HL-60 (cell line): ENCODE measurements at regions not wholly inside any gene's neighbourhood (a gene's known extent, or its start where the extent isn't known, plus 50 kb on each side); places are given as distances from the start of the nearest gene placed in this dataset.
"Not testable (repeated sequence)": the region's sequence is repeated elsewhere in the genome, so short reads cannot be mapped to it uniquely, and the experiment has no call there.

Experiments used
- DNase-seq, 2 experiments: peaks; one replicate each; pipeline ENCODE4 v3.0.0-alpha.2; 2010 to 2020; ENCODE audit warnings: low read depth in 1 of 2, low spot score in 1 of 2
- H3K27ac ChIP-seq: fragments of 250-450 bp; sonication (Bioruptor Pico); replicated peaks from 2 replicates; pipeline ENCODE4 v1.5.1; 2020; ENCODE audit warnings: mild to moderate bottlenecking, moderate library complexity
- H3K27me3 ChIP-seq: fragments of 250-450 bp; sonication (Bioruptor Pico); 2 replicates; pipeline ENCODE4 v1.5.1; 2021; ENCODE audit warnings: mild to moderate bottlenecking, moderate library complexity; ENCODE audit not compliant: insufficient read depth, poor library complexity, severe bottlenecking
- H3K4me3 ChIP-seq: replicated peaks from 2 replicates; pipeline ENCODE4 v1.5.1; 2011; ENCODE audit warnings: mild to moderate bottlenecking, control low read depth, low read length; ENCODE audit not compliant: insufficient read depth
- GABPA ChIP-seq: IDR thresholded peaks from 2 replicates; pipeline ENCODE4 v1.6.1; 2012; ENCODE audit warnings: low read depth
- POLR2AphosphoS5 ChIP-seq: IDR thresholded peaks from 2 replicates; pipeline ENCODE4 v1.6.1; 2012; ENCODE audit warnings: low read depth
- SPI1 ChIP-seq: IDR thresholded peaks from 2 replicates; pipeline ENCODE4 v1.6.1; 2012; ENCODE audit warnings: low read depth, mild to moderate bottlenecking, borderline replicate concordance
- TF ChIP-seq, protein P1 (sequence below): IDR thresholded peaks from one replicate; pipeline ENCODE4 v1.5.1; 2011; ENCODE audit warnings: low read length, control low read depth, inconsistent platforms; ENCODE audit not compliant: insufficient read depth
- TF ChIP-seq, protein P2 (sequence below): IDR thresholded peaks from 2 replicates; pipeline ENCODE4 v1.6.1; 2012; ENCODE audit warnings: low read depth; ENCODE audit not compliant: insufficient replicate concordance

GRCh38 chr7:6917258-6917657 lies 91.2 kb upstream of the CCZ1B start:
- Histone ChIP-seq H3K4me3 (no peak overlapping the region), H3K27ac (no peak overlapping the region), H3K27me3 (no peaks in the 10 kb centered on the region)
- no peak for DNase-seq
- TF ChIP-seq, protein P1, sequence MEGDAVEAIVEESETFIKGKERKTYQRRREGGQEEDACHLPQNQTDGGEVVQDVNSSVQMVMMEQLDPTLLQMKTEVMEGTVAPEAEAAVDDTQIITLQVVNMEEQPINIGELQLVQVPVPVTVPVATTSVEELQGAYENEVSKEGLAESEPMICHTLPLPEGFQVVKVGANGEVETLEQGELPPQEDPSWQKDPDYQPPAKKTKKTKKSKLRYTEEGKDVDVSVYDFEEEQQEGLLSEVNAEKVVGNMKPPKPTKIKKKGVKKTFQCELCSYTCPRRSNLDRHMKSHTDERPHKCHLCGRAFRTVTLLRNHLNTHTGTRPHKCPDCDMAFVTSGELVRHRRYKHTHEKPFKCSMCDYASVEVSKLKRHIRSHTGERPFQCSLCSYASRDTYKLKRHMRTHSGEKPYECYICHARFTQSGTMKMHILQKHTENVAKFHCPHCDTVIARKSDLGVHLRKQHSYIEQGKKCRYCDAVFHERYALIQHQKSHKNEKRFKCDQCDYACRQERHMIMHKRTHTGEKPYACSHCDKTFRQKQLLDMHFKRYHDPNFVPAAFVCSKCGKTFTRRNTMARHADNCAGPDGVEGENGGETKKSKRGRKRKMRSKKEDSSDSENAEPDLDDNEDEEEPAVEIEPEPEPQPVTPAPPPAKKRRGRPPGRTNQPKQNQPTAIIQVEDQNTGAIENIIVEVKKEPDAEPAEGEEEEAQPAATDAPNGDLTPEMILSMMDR: no peak
- TF ChIP-seq SPI1: no peak
- TF ChIP-seq GABPA: no peak
- TF ChIP-seq, protein P2, sequence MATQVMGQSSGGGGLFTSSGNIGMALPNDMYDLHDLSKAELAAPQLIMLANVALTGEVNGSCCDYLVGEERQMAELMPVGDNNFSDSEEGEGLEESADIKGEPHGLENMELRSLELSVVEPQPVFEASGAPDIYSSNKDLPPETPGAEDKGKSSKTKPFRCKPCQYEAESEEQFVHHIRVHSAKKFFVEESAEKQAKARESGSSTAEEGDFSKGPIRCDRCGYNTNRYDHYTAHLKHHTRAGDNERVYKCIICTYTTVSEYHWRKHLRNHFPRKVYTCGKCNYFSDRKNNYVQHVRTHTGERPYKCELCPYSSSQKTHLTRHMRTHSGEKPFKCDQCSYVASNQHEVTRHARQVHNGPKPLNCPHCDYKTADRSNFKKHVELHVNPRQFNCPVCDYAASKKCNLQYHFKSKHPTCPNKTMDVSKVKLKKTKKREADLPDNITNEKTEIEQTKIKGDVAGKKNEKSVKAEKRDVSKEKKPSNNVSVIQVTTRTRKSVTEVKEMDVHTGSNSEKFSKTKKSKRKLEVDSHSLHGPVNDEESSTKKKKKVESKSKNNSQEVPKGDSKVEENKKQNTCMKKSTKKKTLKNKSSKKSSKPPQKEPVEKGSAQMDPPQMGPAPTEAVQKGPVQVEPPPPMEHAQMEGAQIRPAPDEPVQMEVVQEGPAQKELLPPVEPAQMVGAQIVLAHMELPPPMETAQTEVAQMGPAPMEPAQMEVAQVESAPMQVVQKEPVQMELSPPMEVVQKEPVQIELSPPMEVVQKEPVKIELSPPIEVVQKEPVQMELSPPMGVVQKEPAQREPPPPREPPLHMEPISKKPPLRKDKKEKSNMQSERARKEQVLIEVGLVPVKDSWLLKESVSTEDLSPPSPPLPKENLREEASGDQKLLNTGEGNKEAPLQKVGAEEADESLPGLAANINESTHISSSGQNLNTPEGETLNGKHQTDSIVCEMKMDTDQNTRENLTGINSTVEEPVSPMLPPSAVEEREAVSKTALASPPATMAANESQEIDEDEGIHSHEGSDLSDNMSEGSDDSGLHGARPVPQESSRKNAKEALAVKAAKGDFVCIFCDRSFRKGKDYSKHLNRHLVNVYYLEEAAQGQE: no peak
- TF ChIP-seq POLR2AphosphoS5: no peak

- not testable (repeated sequence) for DNase-seq, H3K4me3 ChIP-seq, H3K27ac ChIP-seq, H3K27me3 ChIP-seq
Measured at GRCh38 chr7:6919169-6919568, 93.1 kb upstream of the CCZ1B start.

DNA sequence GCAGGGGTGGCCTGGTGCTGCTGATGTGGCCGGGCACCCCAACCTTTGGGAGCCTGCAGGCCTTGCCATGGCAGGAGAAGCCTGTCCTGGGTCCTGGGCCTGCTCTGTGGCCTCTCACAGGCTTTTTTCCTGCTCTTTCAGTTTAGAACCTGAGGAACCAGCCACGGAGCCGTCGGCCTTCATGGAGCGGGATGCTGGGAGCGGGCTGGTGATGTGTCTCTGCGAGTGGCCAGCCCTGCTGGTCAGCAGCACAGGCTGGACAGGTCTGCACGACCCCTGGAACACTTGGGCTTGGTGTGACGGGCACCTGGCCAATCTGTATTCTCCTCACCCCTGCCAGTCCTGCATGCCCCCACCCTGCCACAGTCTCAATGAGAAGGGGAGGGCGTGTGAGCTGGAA lies 98.4 kb upstream of the CCZ1B start:
- H3K4me3 ChIP-seq, H3K27me3 ChIP-seq, H3K27ac ChIP-seq, DNase-seq: not testable (repeated sequence)

- TF ChIP-seq POLR2AphosphoS5: peak; percentile 46; the same call in 1 of the 2 replicates
- peak; percentile 83 for TF ChIP-seq SPI1
- H3K27me3 ChIP-seq, H3K4me3 ChIP-seq: not testable (repeated sequence)
- peak in 1 of 2 experiments; percentile 84 for DNase-seq
- 0 out of 2 replicates have a peak overlapping the region, but pooled peaks have one; percentile 48 for H3K27ac ChIP-seq
Measured at GRCh38 chr7:6926193-6927174, 100.4 kb upstream of the CCZ1B start.

GRCh38 chr7:6927643-6928042 lies 101.6 kb upstream of the CCZ1B start:
- H3K27me3 ChIP-seq, H3K4me3 ChIP-seq, H3K27ac ChIP-seq, DNase-seq: not testable (repeated sequence)

DNA sequence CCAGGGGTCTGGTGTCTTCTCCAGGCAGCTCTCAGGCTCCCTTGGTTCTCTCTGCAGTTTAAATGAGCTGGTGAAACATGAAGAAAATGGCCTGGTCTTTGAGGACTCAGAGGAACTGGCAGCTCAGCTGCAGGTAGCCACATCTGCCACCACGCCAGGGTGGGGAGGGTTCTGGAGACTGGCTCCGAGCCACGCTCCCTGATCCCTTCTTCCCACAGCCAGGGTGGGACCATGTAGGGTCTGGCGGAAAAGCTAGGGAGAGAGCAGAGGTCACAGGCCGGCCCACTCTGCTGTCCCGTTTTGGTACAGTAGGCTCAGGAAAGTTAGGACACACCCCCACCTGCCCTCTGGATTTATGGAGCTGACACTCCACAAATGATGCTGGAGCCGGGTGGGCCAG lies 103.5 kb upstream of the CCZ1B start:
- H3K4me3 ChIP-seq, H3K27ac ChIP-seq, DNase-seq, H3K27me3 ChIP-seq: not testable (repeated sequence)

DNA sequence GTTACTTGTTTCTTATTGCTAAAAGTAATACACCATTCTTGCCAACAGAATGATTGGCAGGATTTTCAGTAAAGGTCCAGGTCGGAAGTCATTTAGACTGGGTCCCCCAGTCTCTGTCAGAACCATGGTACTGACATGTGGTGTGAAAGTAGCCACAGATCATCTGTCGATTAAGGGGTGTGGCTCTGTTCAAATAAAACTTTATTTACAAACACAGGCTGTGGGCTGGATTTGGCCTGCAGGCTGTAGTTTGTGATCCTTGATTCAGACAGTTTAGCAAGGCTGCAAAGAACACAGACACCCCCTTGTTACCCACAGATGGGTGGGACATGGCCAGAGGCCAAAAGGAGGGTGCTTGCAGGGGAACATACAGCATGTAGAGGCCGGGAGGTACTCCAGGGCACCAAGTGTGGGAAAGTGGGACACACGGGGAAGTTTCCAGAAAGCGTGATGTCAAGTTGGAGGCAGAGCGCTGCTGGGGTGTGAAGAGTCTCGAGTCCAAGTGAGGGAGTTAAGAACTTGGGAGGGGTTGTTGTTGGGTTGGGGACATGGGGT lies 104.1 kb upstream of the CCZ1B start:
- not testable (repeated sequence) for H3K4me3 ChIP-seq, H3K27ac ChIP-seq, DNase-seq, H3K27me3 ChIP-seq

DNA sequence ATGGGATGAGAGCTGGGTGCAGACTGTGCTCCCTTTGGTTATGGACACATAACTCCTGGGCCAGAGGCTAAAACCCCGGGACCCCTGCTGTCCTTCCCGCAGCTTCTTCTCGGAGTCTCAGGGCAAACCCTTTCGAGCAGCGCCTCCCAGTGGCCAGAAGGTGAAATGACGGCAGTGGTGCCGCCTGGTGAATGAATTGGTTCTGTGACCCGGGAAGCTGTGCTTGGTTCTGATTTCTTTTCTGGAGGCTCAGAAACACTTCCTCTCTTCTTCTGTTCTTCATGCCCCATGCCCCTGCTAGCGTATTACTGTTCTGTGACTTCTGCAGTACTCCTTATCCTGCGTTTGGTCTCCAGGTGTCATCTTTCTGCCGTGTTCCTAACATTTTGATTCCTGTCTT lies 104.7 kb upstream of the CCZ1B start:
- not testable (repeated sequence) for H3K27ac ChIP-seq, H3K27me3 ChIP-seq, H3K4me3 ChIP-seq
- DNase-seq: peak in 1 of 2 experiments; percentile 13

GRCh38 chr7:6931456-6931855 lies 105.4 kb upstream of the CCZ1B start:
- H3K27ac ChIP-seq, H3K27me3 ChIP-seq, DNase-seq, H3K4me3 ChIP-seq: not testable (repeated sequence)

GRCh38 chr7:6933954-6934632 lies 108.0 kb upstream of the CCZ1B start:
- not testable (repeated sequence) for H3K4me3 ChIP-seq, H3K27ac ChIP-seq, H3K27me3 ChIP-seq, DNase-seq
